A549 (cell line): ENCODE measurements at regions not wholly inside any gene's neighbourhood (a gene's known extent, or its start where the extent isn't known, plus 50 kb on each side); places are given as distances from the start of the nearest gene placed in this dataset.

Source experiments
- CTCF ChIP-seq: fragments of >200 bp; sonication (Bioruptor Twin); formaldehyde crosslinking; IDR thresholded peaks from 3 replicates; pipeline ENCODE4 v1.5.1; 2016
- ELK1 ChIP-seq: fragments of 150-350 bp; IDR thresholded peaks from 2 replicates; pipeline ENCODE4 v1.6.1; 2014; ENCODE audit warnings: low read depth, mild to moderate bottlenecking, low read length
- HMGXB4 ChIP-seq: fragments of 250-450 bp; sonication (Bioruptor Pico); IDR thresholded peaks from 2 replicates; pipeline ENCODE4 v1.5.0; 2021; ENCODE audit warnings: mild to moderate bottlenecking, moderate library complexity, borderline replicate concordance
- HOXA7 ChIP-seq: fragments of 250-450 bp; sonication (Bioruptor Pico); IDR thresholded peaks from 2 replicates; pipeline ENCODE4 v1.5.0; 2020; ENCODE audit warnings: mild to moderate bottlenecking, moderate library complexity
- MAFK ChIP-seq: fragments of 450-650 bp; IDR thresholded peaks from 2 replicates; pipeline ENCODE4 v1.6.1; 2014; ENCODE audit not compliant: partially characterized antibody
- MAX ChIP-seq: IDR thresholded peaks from 2 replicates; pipeline ENCODE4 v1.6.1; 2012
- MAZ ChIP-seq: fragments of 150-350 bp; IDR thresholded peaks from 2 replicates; pipeline ENCODE4 v1.6.1; 2014; ENCODE audit warnings: antibody characterized with exemption, low read depth, low read length, borderline replicate concordance
- MYC ChIP-seq: IDR thresholded peaks from 2 replicates; pipeline ENCODE4 v1.6.1; 2012; ENCODE audit warnings: mild to moderate bottlenecking, inconsistent platforms, low read length, improper control_type of control experiment, borderline replicate concordance
- POLR2A ChIP-seq: IDR thresholded peaks from 2 replicates; pipeline ENCODE4 v1.6.1; 2012; ENCODE audit warnings: mild to moderate bottlenecking, low read length
- POLR2AphosphoS2 ChIP-seq: conservative IDR thresholded peaks from 2 replicates; pipeline ENCODE4 v1.6.1; 2012; ENCODE audit warnings: low read length, improper control_type of control experiment, inconsistent platforms
- RAD21 ChIP-seq, 2 experiments: fragments of >200 bp in 1 of 2; sonication (Bioruptor Twin) in 1 of 2; formaldehyde crosslinking in 1 of 2; IDR thresholded peaks in 1 of 2; conservative IDR thresholded peaks in 1 of 2; 2 replicates in 1 of 2; 3 replicates in 1 of 2; pipeline ENCODE4 v1.6.1; 2012 to 2018; ENCODE audit warnings: inconsistent platforms in 1 of 2
- RNF2 ChIP-seq: fragments of 200-600 bp; sonication (generic); IDR thresholded peaks from 2 replicates; pipeline ENCODE4 v1.6.1; 2016; ENCODE audit warnings: low read depth, mild to moderate bottlenecking, antibody characterized with exemption, moderate library complexity, borderline replicate concordance

- TF ChIP-seq POLR2A (no peak), CTCF (no peak), HOXA7 (CRISPR knock-in tag) (no peak), MAZ (no peak), MAFK (no peak), ELK1 (no peak), MYC (no peak), HMGXB4 (CRISPR knock-in tag) (no peak), POLR2AphosphoS2 (no peak), RNF2 (no peak), MAX (no peak), RAD21 (conservative IDR thresholded peaks at IDR 0.05 in 1 of 2, IDR thresholded peaks at IDR 0.05 in 1 of 2) (no peak)
These were observed 379.9 kb upstream of the IRAK1BP1 start for GRCh38 chr6:78487401-78487800.
